ENCODE measurements at regions not wholly inside any gene's neighbourhood (a gene's known extent, or its start where the extent isn't known, plus 50 kb on each side); places are given as distances from the start of the nearest gene placed in this dataset.
"Not testable (repeated sequence)": the region's sequence is repeated elsewhere in the genome, so short reads cannot be mapped to it uniquely, and the experiment has no call there.

DNA sequence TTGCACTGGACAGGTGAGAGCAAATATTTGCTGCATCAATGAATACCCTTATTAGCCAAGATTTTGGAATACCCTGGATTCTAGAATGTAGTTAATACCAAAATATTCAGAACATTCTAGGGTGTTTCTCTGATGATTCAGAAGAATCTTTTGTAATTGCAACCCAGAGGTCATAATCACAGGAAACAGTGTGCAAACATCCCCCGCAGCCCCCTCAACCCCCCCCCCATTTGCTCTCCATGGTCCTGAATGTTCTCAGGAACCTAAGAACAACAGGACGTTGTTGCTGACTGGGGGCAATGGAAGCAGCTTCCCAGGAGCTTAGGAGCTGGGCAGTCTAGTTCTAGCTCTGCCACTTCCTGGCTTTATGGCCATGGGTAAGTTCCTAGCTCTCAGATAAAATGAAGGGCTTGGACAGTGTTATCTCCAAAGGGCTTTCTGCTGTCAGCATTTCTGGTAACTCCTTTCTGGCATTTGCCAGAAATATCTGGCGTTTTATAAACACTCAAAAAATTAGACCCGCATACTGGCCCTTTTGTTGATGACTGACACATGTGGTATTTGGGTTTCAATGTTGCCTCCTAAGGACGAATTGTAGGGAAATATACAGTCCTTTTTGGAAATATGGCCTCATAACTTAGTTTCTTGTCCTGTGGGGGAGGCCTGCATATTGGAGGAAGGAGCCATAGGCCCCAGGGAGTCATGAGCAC is 178.6 kb downstream of the RRAGC start:
- DNase-seq (ENCODE audit: extremely low spot score, insufficient read length, low read depth): no peak
- no peak for FAIRE-seq

GRCh38 chr1:38677756-38678155 is 181.8 kb downstream of the RRAGC start:
- no peak for DNase-seq (ENCODE audit: extremely low spot score, insufficient read length, low read depth)
- FAIRE-seq: no peak

DNA sequence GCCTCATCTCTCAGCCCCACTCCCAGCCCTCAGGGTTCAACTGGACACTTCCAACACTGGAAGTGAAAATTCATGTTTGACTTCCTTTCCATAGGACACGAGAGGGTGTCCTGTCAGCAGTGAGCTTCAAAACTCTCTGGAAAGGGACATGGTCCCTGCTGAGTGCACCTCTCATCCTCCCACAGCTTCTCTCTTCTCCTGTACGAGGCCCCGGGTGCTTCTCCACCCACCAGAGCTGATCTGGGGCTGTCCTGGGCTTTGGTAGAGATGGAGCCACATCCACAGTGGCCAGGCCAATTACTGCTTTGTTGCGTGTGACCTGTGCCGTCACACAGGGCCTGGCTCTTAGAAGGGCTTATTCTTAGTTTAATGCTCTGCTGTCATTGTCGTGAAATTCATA is 182.3 kb downstream of the RRAGC start:
- DNase-seq (ENCODE audit: extremely low spot score, insufficient read length, low read depth): no peak
- no peak for FAIRE-seq

DNA sequence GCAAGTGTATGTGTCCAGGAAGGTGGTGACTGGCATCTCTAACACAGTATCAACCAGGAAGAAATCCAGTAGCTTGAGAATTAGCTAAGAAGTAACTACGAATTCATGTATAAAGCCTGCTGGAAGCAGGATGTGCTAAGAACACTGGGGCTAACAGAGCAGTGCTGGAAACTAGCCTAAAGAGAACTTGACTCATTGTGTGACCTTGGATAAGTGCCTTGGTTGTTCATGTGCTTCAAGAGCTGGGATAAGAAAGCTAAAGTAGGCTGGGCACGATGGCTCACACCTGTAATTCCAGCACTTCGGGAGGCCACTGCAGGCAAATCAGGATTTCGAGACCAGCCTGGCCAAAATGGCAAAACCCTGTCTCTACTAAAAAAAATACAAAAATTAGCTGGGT is 186.9 kb downstream of the RRAGC start:
- DNase-seq (ENCODE audit: extremely low spot score, insufficient read length, low read depth) (no peak), FAIRE-seq (no peak)

GRCh38 chr1:38671221-38671620 is 188.4 kb downstream of the RRAGC start:
- DNase-seq (ENCODE audit: extremely low spot score, insufficient read length, low read depth): no peak
- FAIRE-seq: no peak

DNA sequence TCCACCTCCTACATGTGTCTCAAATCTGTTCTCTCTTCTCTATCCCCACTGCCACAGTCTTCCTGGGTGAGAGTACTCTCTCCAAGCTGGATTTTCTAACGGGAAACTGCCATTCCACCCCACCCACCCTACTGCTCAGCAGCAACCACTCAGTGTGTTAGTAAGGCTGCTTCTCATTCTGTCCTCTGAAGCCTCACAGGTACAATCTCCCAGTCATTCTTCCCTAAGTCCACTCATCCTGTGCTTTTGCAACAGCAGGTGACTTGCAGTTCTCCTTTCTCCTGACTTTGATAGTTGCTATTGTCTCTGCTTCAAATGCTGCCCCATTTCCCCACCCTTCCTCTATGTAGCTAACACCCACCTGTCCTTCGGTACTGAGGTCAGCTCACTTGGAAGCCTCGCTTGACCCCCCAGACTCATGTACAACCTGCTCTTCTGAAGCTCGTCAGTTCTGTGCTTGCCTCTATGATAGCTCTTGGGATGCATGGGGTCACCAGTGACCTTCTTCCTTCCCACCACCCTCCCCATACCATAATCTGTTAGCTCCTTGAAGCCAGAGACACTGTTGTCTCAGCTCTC is 188.9 kb downstream of the RRAGC start:
- FAIRE-seq (no peak), DNase-seq (ENCODE audit: extremely low spot score, insufficient read length, low read depth) (no peak)

DNA sequence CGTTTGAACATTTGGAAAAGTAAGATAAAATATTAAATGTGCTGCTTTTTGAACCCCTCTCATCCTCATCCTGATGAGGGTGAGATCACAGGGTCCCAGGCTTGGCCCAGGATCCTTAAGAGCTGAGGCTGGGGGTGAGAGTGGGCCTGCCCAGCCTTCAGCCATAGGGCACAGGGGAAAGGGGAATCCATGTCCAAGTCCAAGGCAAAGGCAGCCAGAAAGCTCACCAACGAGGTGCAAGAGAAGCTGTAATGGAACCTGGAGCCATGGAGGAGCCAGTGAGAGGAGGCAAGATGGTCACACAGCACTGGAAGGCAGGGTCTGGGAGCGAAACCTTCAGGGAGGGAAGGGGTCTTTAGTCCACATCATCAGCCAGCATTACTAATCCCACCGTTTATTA is 191.9 kb downstream of the RRAGC start:
- FAIRE-seq: no peak
- DNase-seq (ENCODE audit: extremely low spot score, insufficient read length, low read depth): no peak

- DNase-seq (ENCODE audit: extremely low spot score, insufficient read length, low read depth) (no peak), FAIRE-seq (no peak)
These were observed 197.4 kb downstream of the RRAGC start for GRCh38 chr1:38662126-38662525.

DNA sequence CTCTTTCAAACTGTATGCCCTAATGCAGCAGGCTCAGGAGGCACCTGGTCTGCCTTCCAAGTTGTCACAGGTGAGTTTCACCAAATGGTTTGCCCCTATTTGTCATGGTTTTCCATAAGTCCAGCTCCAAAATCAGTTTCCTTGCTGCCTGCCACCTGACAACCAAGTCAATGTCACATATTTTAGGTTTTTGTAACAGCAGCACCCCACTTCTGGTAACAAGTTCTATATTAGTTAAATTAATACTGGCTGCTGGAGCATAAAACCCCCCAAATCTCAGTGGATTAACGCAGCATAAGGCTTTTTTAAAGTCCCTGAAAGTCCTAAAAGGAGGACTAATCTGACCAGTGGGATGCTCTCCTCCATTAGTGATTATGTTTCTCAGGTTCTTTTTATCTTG is 200.7 kb downstream of the RRAGC start:
- FAIRE-seq (no peak), DNase-seq (ENCODE audit: extremely low spot score, insufficient read length, low read depth) (no peak)

DNA sequence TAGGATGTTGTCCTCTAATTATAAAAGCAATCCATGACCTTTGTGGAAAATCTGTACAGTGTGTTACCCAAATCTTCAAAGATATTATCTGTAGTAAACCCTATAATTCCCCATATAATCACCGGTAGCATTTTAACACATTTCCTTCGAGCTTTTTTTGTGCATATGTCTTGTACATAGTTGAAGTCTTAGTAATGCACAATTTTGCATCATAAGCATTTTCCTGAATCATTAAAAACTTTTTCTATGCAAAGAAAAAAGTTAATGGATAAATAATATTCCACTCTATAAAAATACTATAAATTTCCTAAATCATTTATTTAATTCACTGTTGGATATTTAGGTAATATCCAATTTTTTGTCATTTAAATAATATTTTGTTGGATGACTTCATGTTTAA is 201.7 kb downstream of the RRAGC start:
- DNase-seq (ENCODE audit: extremely low spot score, insufficient read length, low read depth) (no peak), FAIRE-seq (no peak)

DNA sequence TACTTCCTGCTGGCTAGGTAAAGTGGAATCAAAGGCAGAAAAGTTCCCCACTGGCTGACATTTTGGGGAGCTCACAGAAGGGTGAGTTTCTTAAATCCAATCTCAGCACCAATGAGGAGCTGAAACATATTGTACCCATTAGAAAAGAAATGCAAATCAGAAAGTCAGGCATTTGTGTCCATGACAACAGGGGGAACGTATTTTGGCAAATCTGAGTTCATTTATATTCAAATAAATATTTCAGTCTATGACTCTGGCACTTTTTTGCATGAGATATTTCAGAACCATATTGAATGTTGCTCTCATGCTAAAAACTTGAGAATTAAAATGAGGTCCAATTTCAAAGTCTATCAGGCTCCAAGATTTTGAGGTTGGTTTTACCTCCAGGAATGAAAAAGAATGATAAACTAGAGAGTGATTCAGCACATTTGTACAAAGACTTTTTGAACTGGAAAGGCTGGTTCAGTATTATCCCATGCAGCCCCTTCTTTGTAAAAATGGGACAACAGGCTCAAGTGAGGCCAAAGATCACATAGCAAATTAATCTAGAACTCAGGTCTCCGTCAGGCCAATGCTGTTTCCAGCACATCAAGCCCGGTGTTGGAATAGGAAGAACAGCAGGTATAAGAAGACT is 202.2 kb downstream of the RRAGC start:
- FAIRE-seq: no peak

GRCh38 chr1:38656726-38657125 is 202.8 kb downstream of the RRAGC start:
- DNase-seq (ENCODE audit: extremely low spot score, insufficient read length, low read depth) (no peak), FAIRE-seq (no peak)

More for the DNA sequence above, 202.2 kb downstream of the RRAGC start:
- DNase-seq (ENCODE audit: extremely low spot score, insufficient read length, low read depth): no peak

- DNase-seq (ENCODE audit: extremely low spot score, insufficient read length, low read depth): no peak
- FAIRE-seq: no peak
These were observed 207.4 kb downstream of the RRAGC start for GRCh38 chr1:38652217-38652616.

GRCh38 chr1:38651669-38652068 is 207.9 kb downstream of the RRAGC start:
- no peak for FAIRE-seq
- DNase-seq (ENCODE audit: extremely low spot score, insufficient read length, low read depth): no peak

DNA sequence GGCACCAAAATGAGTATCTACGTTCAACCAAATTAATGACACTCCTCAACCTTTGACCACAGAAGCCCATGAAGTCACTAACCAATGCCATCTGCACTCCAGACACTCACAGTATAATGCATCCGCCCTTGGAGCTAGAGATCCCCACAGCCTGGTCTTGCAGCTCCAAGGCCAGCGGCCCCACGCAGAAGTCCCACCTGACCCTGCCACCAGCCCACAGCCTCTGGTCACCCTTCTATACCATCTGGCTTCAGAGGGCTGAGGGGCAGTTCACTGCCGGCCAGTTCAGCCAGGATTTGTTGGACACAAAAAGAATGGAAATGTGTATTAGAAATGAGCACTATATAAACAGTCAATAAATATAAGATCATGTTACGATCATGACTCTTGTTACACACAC is 211.2 kb downstream of the RRAGC start:
- DNase-seq (ENCODE audit: extremely low spot score, insufficient read length, low read depth): no peak

GRCh38 chr1:38647341-38647740 is 212.2 kb downstream of the RRAGC start:
- DNase-seq (ENCODE audit: extremely low spot score, insufficient read length, low read depth); FAIRE-seq: not testable (repeated sequence)

More for the DNA sequence above, 211.2 kb downstream of the RRAGC start:
- no peak for FAIRE-seq

GRCh38 chr1:38644092-38644491 is 215.5 kb downstream of the RRAGC start:
- DNase-seq (ENCODE audit: extremely low spot score, insufficient read length, low read depth) (no peak), FAIRE-seq (no peak)

DNA sequence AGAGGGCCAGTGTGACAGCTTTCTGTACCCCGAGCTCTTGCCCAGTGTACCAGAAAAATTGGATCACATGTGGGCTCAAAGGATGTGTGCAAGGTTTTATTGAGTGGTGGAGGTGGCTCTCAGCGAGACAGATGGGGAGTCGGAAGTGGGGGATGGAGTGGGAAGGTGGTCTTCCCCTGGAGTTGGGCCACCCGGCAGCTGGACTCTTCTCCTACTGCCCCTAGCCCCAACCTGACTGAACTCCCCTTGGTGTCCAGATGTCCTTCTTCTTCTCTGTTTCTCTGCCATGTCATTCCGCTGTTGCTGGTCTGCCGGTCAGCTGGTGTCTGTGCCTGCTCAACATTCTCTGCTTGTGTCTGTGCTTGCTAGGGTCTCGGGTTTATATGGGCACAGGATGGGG is 217.9 kb downstream of the RRAGC start:
- FAIRE-seq: no peak
- no peak for DNase-seq (ENCODE audit: extremely low spot score, insufficient read length, low read depth)

GRCh38 chr1:38640371-38640770 is 219.2 kb downstream of the RRAGC start:
- no peak for FAIRE-seq

DNA sequence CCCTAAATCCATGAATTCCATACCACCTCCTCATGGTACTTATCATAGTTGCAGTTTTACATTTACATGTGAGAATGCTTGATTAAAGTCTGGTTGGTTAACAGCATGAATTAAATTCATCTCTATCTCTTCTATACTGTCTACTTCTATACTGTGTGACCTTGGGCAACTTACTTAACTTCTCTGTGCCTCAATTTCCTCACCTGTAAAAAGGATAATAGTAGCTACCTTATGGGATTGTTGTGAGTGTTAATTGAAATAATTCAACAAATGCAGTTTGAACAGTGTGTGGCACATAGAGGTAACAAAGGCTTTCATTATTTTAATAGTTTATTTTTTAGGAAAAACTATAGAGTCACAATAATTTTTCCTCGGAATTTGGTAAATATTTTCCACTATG is 231.3 kb downstream of the RRAGC start:
- DNase-seq (ENCODE audit: extremely low spot score, insufficient read length, low read depth) (no peak), FAIRE-seq (no peak)

More at GRCh38 chr1:38640371-38640770, 219.2 kb downstream of the RRAGC start:
- no peak for DNase-seq (ENCODE audit: extremely low spot score, insufficient read length, low read depth)

DNA sequence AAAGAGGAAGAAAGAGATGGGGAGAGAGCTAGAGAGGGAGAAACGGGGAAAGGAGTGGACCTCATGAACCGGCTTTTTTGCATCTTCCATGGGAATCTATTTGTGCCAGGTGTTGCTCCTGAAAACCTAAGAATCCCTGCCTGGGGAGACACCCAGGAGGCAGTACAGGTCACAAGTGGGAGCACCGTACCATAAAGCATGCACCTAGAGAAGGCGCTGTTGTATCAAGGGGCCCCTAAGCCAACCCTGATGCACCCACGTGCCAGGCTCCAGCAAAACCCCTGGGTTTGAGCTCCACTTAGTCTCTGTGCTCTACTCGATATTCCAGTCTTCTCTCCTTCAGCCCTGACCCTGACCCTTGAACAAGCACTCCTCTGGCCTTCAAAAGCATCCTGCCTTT is 233.6 kb downstream of the RRAGC start:
- DNase-seq (ENCODE audit: extremely low spot score, insufficient read length, low read depth) (no peak), FAIRE-seq (no peak)

Measured in GM18507 (cell line).